ENCODE measurements at regions not wholly inside any gene's neighbourhood (a gene's known extent, or its start where the extent isn't known, plus 50 kb on each side); places are given as distances from the start of the nearest gene placed in this dataset.

DNA sequence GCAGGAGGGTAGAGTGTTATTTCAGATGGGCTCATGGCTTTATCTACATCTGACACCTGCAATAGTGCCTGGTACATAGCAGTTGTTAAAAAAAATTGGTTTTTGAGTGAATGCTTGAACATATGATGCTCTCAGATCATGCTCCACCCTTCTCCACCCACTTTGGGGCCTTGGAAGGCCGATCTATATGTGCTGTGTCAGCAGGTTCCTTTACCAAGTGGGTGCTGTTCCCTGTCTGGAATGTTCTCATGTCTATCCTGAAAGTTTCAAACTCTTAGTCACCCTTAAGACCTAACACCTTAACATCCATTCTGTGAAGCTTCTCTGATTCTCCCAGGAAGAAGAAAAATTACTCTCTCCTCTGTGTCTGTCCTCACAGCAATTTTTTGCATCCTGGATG lies 556.3 kb upstream of the TBX3 start:
- Histone ChIP-seq H3K9me3 (ENCODE audit: insufficient read depth in 2 of 2, low read depth in 1 of 2, low read length in 1 of 2) (no peaks in the 10 kb centered on the region), H3K9ac (replicated peaks in 1 of 4; ENCODE audit: extremely low read depth in 1 of 4, low read depth in 3 of 4, low read length in 3 of 4) (no peak overlapping the region), H3K18ac (ENCODE audit: extremely low read depth, low read length) (no peak overlapping the region), H3K79me1 (ENCODE audit: low read depth, low read length) (no peaks in the 10 kb centered on the region), H2BK120ac (replicated peaks; ENCODE audit: low read depth, low read length) (no peak overlapping the region), H3K27ac (ENCODE audit: low read depth, low read length) (no peak overlapping the region), H3K14ac (ENCODE audit: insufficient read length) (no peak overlapping the region), H3K23me2 (ENCODE audit: low read depth, low read length) (peaks cover 2% of the 10 kb centered on the region; the same call in 1 of the 2 replicates), H2BK5ac (ENCODE audit: low read depth, low read length) (no peak overlapping the region), H2BK15ac (ENCODE audit: low read length) (no peak overlapping the region), H2AFZ (ENCODE audit: low read length) (no peak overlapping the region), H2BK20ac (ENCODE audit: low read length) (no peak overlapping the region), H4K20me1 (replicated peaks in 1 of 2; ENCODE audit: control insufficient read depth in 1 of 2, insufficient read depth in 2 of 2, low read length in 2 of 2) (no peaks in the 10 kb centered on the region), H3K23ac (ENCODE audit: insufficient read length) (no peak overlapping the region), H3K36me3 (ENCODE audit: control insufficient read depth in 2 of 4, insufficient read depth in 4 of 4, low read length in 3 of 4) (no peaks in the 10 kb centered on the region), H3K4me2 (ENCODE audit: insufficient read depth in 1 of 2, low read depth in 2 of 2, low read length in 2 of 2) (no peak overlapping the region), H3K79me2 (ENCODE audit: control insufficient read depth in 1 of 2, insufficient read depth in 2 of 2, low read length in 2 of 2) (no peaks in the 10 kb centered on the region), H4K91ac (replicated peaks; ENCODE audit: insufficient read length, low read length) (no peak overlapping the region), H3K27me3 (replicated peaks in 1 of 4; ENCODE audit: control insufficient read depth in 3 of 4, extremely low read depth in 1 of 4, insufficient read depth in 3 of 4, low read length in 3 of 4) (no peaks in the 10 kb centered on the region), H3K56ac (replicated peaks; ENCODE audit: insufficient read length, low read depth, low read length) (no peak overlapping the region), H3K4ac (replicated peaks; ENCODE audit: insufficient read length, low read depth, low read length) (no peak overlapping the region), H3K4me1 (replicated peaks in 1 of 4; ENCODE audit: control insufficient read depth in 3 of 4, insufficient read depth in 4 of 4, low read length in 3 of 4) (no peaks in the 10 kb centered on the region), H4K8ac (ENCODE audit: extremely low read depth, insufficient read depth, low read length) (no peak overlapping the region), H4K5ac (ENCODE audit: insufficient read length, low read depth, low read length) (no peak overlapping the region), H2BK12ac (ENCODE audit: low read depth, low read length) (no peak overlapping the region), H3K4me3 (ENCODE audit: extremely low read depth in 1 of 4, insufficient read depth in 2 of 4, low read depth in 3 of 4, low read length in 4 of 4) (no peak overlapping the region), H2AK5ac (ENCODE audit: low read depth, low read length) (no peak overlapping the region)
- CTCF ChIA-PET (ENCODE audit: partially characterized antibody) = no interaction called here
- 0 out of 2 replicates have a peak, but pooled peaks have one; percentile 13 for TF ChIP-seq MAFK (IDR thresholded peaks at IDR 0.05; ENCODE audit: low read depth, low read length)
- no peak for TF ChIP-seq TAF7 (optimal IDR thresholded peaks at IDR 0.05; ENCODE audit: borderline replicate concordance, low read depth, low read length)
- no peak for TF ChIP-seq SP4 (IDR thresholded peaks at IDR 0.05; ENCODE audit: low read length)
- TF ChIP-seq TEAD4 (IDR thresholded peaks at IDR 0.05; ENCODE audit: low read depth, low read length) = no peak
- TF ChIP-seq HDAC6 (IDR thresholded peaks at IDR 0.05; ENCODE audit: low read depth, low read length) = no peak
- TF ChIP-seq SRF (IDR thresholded peaks at IDR 0.05; ENCODE audit: low read depth, low read length) = no peak
- 82% methylated on average over 1 of the region's 1 CpG; no CpG with 5 or more reads in 1 of the 2 experiments for WGBS, 2 experiments (ENCODE audit: extremely low coverage in 1 of 2, insufficient coverage in 1 of 2, insufficient read length in 1 of 2, insufficient replicate concordance in 2 of 2, low coverage in 1 of 2, low lambda C conversion rate in 2 of 2, missing lambda C conversion rate in 1 of 2)
- DNase-seq (ENCODE audit: low read depth in 1 of 2, low spot score in 2 of 2) = no peak
- POLR2A ChIA-PET (ENCODE audit: partially characterized antibody) = no interaction called here
- no peak for FAIRE-seq

All from H1 (cell line).